Keratinocyte (primary cell): ENCODE measurements at regions not wholly inside any gene's neighbourhood (a gene's known extent, or its start where the extent isn't known, plus 50 kb on each side); places are given as distances from the start of the nearest gene placed in this dataset.

Experiments used
- CTCF ChIP-seq, 3 experiments: IDR thresholded peaks in 1 of 3; conservative IDR thresholded peaks in 1 of 3; optimal IDR thresholded peaks in 1 of 3; 2 replicates in 2 of 3; 3 replicates in 1 of 3; pipeline versions ENCODE3 to v1.5.1; 2011; ENCODE audit warnings: low read length in 3 of 3, mild to moderate bottlenecking in 3 of 3, moderate library complexity in 2 of 3, control low read depth in 1 of 3, inconsistent platforms in 1 of 3; ENCODE audit not compliant: insufficient read depth in 2 of 3; ENCODE audit errors: extremely low read depth in 1 of 3
- EZH2 ChIP-seq: IDR thresholded peaks from one replicate; pipeline ENCODE4 v1.6.1; 2012; ENCODE audit warnings: inconsistent platforms, mild to moderate bottlenecking, low read length, moderate library complexity

- no peak for TF ChIP-seq CTCF (optimal IDR thresholded peaks at IDR 0.05 in 1 of 3, IDR thresholded peaks at IDR 0.05 in 1 of 3, conservative IDR thresholded peaks at IDR 0.05 in 1 of 3; ENCODE audit: extremely low read depth in 1 of 3, insufficient read depth in 2 of 3, low read length in 3 of 3)
- TF ChIP-seq EZH2: no peak
Measured at GRCh38 chr7:12761691-12762090, 74.3 kb downstream of the ARL4A start.
